Astrocyte of the spinal cord (primary cell): ENCODE measurements at regions not wholly inside any gene's neighbourhood (a gene's known extent, or its start where the extent isn't known, plus 50 kb on each side); places are given as distances from the start of the nearest gene placed in this dataset.

Source experiments
- DNase-seq: peaks from one replicate; pipeline ENCODE4 v3.0.0; 2011; ENCODE audit warnings: low read depth, low spot score
- H3K4me3 ChIP-seq: 2 replicates; pipeline ENCODE4 v1.5.1; 2011; ENCODE audit warnings: low read depth, mild to moderate bottlenecking, low read length, moderate library complexity
- in situ Hi-C: cut with HindIII; loops from 2 replicates; pipeline ENCODE4 v1.10.0; 2017; ENCODE audit warnings: low sequenced_read_pairs
- TF ChIP-seq, protein P1 (sequence below): IDR thresholded peaks from 2 replicates; pipeline ENCODE4 v1.5.1; 2012; ENCODE audit warnings: low read depth, mild to moderate bottlenecking, low read length, inconsistent platforms

DNA sequence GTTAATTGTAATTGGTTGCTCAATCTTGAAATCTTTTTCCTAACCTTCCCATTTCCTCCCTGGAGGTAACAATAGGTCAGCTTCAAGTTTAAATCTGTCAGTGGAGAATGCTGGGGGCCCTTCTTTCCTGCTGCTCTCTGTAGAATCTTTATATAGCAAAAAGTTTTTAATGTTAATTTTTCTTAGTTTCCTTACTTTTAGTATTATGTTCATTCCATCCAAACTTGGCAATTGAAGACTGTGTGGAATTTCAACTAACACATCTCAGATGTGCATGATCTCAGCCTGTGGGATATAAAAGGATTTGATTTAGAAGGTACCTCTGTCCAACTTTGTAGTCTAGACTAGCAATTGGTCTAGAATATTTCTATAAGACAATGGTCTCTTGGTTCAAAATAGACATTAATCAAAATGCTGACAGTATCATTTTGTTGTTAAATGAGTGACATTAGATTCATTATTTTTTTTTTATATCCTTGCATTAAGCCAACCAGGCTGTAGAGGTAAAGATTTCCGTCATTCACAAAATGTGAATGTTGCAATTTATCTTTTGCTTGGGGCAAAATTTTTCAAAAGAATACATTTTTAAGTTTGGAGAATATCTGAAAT is 100.4 kb upstream of the SEMA3A start:
- TF ChIP-seq, protein P1, sequence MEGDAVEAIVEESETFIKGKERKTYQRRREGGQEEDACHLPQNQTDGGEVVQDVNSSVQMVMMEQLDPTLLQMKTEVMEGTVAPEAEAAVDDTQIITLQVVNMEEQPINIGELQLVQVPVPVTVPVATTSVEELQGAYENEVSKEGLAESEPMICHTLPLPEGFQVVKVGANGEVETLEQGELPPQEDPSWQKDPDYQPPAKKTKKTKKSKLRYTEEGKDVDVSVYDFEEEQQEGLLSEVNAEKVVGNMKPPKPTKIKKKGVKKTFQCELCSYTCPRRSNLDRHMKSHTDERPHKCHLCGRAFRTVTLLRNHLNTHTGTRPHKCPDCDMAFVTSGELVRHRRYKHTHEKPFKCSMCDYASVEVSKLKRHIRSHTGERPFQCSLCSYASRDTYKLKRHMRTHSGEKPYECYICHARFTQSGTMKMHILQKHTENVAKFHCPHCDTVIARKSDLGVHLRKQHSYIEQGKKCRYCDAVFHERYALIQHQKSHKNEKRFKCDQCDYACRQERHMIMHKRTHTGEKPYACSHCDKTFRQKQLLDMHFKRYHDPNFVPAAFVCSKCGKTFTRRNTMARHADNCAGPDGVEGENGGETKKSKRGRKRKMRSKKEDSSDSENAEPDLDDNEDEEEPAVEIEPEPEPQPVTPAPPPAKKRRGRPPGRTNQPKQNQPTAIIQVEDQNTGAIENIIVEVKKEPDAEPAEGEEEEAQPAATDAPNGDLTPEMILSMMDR, result no peak
- H3K4me3 ChIP-seq, result no peak overlapping the region
- no peak for DNase-seq
- in situ Hi-C loops, result no loop called here

DNA sequence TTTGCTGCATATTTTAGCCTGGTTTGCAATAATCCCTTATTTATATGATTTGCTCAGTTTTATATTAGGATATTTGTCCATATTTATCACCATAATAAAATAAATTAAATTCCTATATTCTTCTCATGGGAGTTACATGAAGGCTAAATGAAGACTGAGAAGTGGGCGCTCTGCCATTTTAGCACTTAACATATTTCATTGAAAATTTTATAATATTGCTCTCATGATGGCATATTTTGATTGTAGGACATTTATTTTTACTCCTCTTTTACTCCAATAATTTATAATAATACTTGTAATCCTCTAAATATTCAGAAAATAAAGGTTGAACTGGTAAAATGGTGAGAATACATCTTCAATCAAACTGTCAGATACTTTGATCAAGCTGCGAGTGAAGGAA is 99.8 kb upstream of the SEMA3A start:
- no peak for DNase-seq
- in situ Hi-C loops, result no loop called here
- TF ChIP-seq, protein P1, result no peak
- H3K4me3 ChIP-seq, result no peak overlapping the region

DNA sequence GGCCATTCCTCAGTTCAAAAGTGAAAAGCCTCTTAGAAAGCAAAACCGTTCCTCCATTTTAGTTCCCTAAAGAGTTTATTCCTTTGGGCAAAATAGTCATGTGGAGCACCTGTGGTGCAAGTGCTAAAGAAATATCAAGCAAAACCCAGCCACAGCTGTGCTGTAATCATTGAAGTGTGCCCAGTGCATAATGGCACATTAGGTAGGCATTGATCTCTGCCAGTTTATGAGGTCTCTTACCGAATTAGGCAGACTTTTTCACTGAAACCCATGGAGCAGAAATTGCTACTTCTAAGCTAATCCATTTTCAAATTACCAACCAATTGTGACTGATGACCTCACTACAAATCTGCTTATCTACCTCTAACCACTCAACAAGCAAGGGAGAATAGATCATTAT is 97.2 kb upstream of the SEMA3A start:
- TF ChIP-seq, protein P1, result no peak
- in situ Hi-C loops, result no loop called here

DNA sequence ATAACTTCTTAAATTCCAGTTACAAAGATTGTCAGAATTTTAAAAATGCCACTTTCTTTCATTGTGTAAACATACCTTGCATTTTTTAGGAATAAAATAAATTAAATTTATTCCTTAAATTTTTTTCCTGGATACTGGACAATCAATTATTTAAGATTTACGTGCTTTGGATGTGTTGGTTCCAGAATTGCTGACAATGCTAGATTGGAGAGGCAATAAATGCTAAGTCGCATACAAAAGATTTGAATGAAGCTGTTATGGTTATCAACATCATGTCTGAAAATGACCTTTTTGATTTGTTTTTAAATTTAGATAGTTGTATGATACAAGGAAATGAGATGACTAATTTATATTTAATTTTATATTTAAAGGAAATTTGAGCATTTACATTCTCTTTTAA is 89.2 kb upstream of the SEMA3A start:
- DNase-seq, result no peak
- H3K4me3 ChIP-seq, result no peak overlapping the region
- TF ChIP-seq, protein P1, result no peak
- in situ Hi-C loops, result no loop called here

More for the DNA sequence above, 97.2 kb upstream of the SEMA3A start:
- no peak for DNase-seq
- H3K4me3 ChIP-seq, result no peak overlapping the region

DNA sequence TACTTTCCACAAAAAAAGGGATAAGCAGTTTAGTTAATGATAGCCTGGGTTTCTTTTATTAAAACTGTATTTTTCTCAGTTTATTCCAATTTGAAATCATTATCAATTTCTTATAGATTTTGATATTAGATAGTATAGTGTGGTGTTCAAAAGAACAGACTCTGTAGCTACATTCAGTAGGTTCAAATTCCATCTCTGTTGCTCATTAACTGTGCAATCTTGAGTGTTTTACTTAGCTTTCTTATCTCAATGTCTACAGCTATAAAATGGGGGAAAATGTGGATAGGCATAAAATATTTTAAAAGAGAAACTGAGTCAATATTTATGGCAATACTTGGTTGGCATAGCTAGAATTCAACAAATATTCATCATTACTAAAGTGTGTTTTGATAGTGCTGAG is 86.9 kb upstream of the SEMA3A start:
- TF ChIP-seq, protein P1, result no peak
- DNase-seq, result no peak
- in situ Hi-C loops, result no loop called here
- H3K4me3 ChIP-seq, result no peak overlapping the region

DNA sequence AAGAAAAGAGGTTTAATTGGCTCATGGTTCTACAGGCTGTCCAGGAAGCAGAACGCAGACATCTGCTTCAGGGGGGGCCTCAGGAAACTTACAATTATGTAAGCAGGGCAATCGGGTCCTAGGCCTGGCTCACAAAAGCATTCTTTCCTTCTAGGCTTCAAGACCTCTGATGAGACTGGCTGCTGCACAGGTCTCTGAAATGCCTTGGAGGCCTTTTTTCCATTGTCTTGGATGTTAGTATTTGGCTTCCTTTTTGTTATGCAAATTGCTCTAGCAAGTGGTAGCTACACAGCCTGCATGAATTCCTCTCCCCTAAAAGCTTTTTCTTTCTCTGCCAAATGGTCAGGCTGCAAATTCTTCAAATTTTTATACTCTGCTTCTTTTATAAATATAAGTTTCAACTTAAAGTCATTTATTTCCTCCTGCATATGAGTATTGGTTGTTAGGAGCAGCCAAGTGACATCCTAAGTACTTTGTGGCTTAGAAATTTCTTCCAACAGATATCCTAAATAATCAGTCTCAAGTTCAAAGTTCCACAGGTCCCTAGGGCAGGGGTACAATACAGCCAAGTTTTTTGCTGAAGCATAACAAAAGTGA is 83.1 kb upstream of the SEMA3A start:
- no peak overlapping the region for H3K4me3 ChIP-seq
- DNase-seq, result peak; percentile 19
- in situ Hi-C loops, result no loop called here
- TF ChIP-seq, protein P1, result no peak
